ENCODE measurements at regions not wholly inside any gene's neighbourhood (a gene's known extent, or its start where the extent isn't known, plus 50 kb on each side); places are given as distances from the start of the nearest gene placed in this dataset.

GRCh38 chr1:113280581-113280980, 109.7 kb upstream of the MAGI3 start:
- Histone ChIP-seq H3K9me3 (ENCODE audit: severe bottlenecking) (no peaks in the 10 kb centered on the region), H3K4me1 (ENCODE audit: insufficient read depth, poor library complexity, severe bottlenecking) (no peaks in the 10 kb centered on the region), H3K27ac (ENCODE audit: poor library complexity, severe bottlenecking) (no peak overlapping the region), H3K4me3 (ENCODE audit: severe bottlenecking) (no peak overlapping the region), H3K36me3 (ENCODE audit: low read depth) (no peaks in the 10 kb centered on the region), H3K27me3 (ENCODE audit: insufficient read depth, poor library complexity, severe bottlenecking) (peaks cover 4% of the 10 kb centered on the region)
- DNase-seq (ENCODE audit: low spot score) (no peak), ATAC-seq (ENCODE audit: low read depth) (no peak)
- TF ChIP-seq CTCF (IDR thresholded peaks at IDR 0.05; ENCODE audit: poor library complexity, severe bottlenecking) = no peak

GRCh38 chr1:113281550-113281949, 108.8 kb upstream of the MAGI3 start:
- Histone ChIP-seq H3K36me3 (ENCODE audit: low read depth) (no peaks in the 10 kb centered on the region), H3K9me3 (ENCODE audit: severe bottlenecking) (no peaks in the 10 kb centered on the region), H3K4me3 (ENCODE audit: severe bottlenecking) (no peak overlapping the region), H3K4me1 (ENCODE audit: insufficient read depth, poor library complexity, severe bottlenecking) (no peaks in the 10 kb centered on the region), H3K27ac (ENCODE audit: poor library complexity, severe bottlenecking) (no peak overlapping the region), H3K27me3 (ENCODE audit: insufficient read depth, poor library complexity, severe bottlenecking) (peaks cover 4% of the 10 kb centered on the region)
- ATAC-seq (ENCODE audit: low read depth) (no peak), DNase-seq (ENCODE audit: low spot score) (no peak)
- TF ChIP-seq CTCF (IDR thresholded peaks at IDR 0.05; ENCODE audit: poor library complexity, severe bottlenecking) = no peak

GRCh38 chr1:113282008-113282892, 108.1 kb upstream of the MAGI3 start:
- no peak for TF ChIP-seq CTCF (IDR thresholded peaks at IDR 0.05; ENCODE audit: poor library complexity, severe bottlenecking)

GRCh38 chr1:113282893-113283285, 107.4 kb upstream of the MAGI3 start:
- DNase-seq (ENCODE audit: low spot score) (no peak), ATAC-seq (ENCODE audit: low read depth) (no peak)
- Histone ChIP-seq H3K4me3 (ENCODE audit: severe bottlenecking) (no peak overlapping the region), H3K9me3 (ENCODE audit: severe bottlenecking) (no peaks in the 10 kb centered on the region), H3K36me3 (ENCODE audit: low read depth) (no peaks in the 10 kb centered on the region), H3K4me1 (ENCODE audit: insufficient read depth, poor library complexity, severe bottlenecking) (no peaks in the 10 kb centered on the region), H3K27ac (ENCODE audit: poor library complexity, severe bottlenecking) (no peak overlapping the region), H3K27me3 (ENCODE audit: insufficient read depth, poor library complexity, severe bottlenecking) (peaks cover 4% of the 10 kb centered on the region)
- TF ChIP-seq CTCF (IDR thresholded peaks at IDR 0.05; ENCODE audit: poor library complexity, severe bottlenecking) = no peak

More at GRCh38 chr1:113282008-113282892, 108.1 kb upstream of the MAGI3 start:
- Histone ChIP-seq H3K9me3 (ENCODE audit: severe bottlenecking) (no peaks in the 10 kb centered on the region), H3K27me3 (ENCODE audit: insufficient read depth, poor library complexity, severe bottlenecking) (peaks cover 4% of the 10 kb centered on the region), H3K4me1 (ENCODE audit: insufficient read depth, poor library complexity, severe bottlenecking) (no peaks in the 10 kb centered on the region), H3K36me3 (ENCODE audit: low read depth) (no peaks in the 10 kb centered on the region), H3K4me3 (ENCODE audit: severe bottlenecking) (no peak overlapping the region), H3K27ac (ENCODE audit: poor library complexity, severe bottlenecking) (no peak overlapping the region)
- DNase-seq (ENCODE audit: low spot score) = no peak
- ATAC-seq (ENCODE audit: low read depth) = no peak

GRCh38 chr1:113283914-113284313, 106.4 kb upstream of the MAGI3 start:
- Histone ChIP-seq H3K4me1 (ENCODE audit: insufficient read depth, poor library complexity, severe bottlenecking) (no peaks in the 10 kb centered on the region), H3K27me3 (ENCODE audit: insufficient read depth, poor library complexity, severe bottlenecking) (peaks cover 4% of the 10 kb centered on the region), H3K9me3 (ENCODE audit: severe bottlenecking) (no peaks in the 10 kb centered on the region), H3K36me3 (ENCODE audit: low read depth) (no peaks in the 10 kb centered on the region), H3K4me3 (ENCODE audit: severe bottlenecking) (no peak overlapping the region), H3K27ac (ENCODE audit: poor library complexity, severe bottlenecking) (no peak overlapping the region)
- ATAC-seq (ENCODE audit: low read depth) (no peak), DNase-seq (ENCODE audit: low spot score) (no peak)
- no peak for TF ChIP-seq CTCF (IDR thresholded peaks at IDR 0.05; ENCODE audit: poor library complexity, severe bottlenecking)
